CD4-positive, alpha-beta memory T cell (primary cell): ENCODE measurements at regions not wholly inside any gene's neighbourhood (a gene's known extent, or its start where the extent isn't known, plus 50 kb on each side); places are given as distances from the start of the nearest gene placed in this dataset.
"Not testable (repeated sequence)": the region's sequence is repeated elsewhere in the genome, so short reads cannot be mapped to it uniquely, and the experiment has no call there.

ENCODE experiments used
- CTCF ChIA-PET: fragments of 350-600 bp; sonication (Branson Sonifier 250); formaldehyde crosslinking; loops from one replicate; lab custom pipeline; 2021; ENCODE audit warnings: inconsistent platforms; ENCODE audit not compliant: partially characterized antibody; lab: Charles Lee
- POLR2A ChIA-PET: fragments of 350-600 bp; sonication (Branson Sonifier 250); formaldehyde crosslinking; loops from one replicate; lab custom pipeline; 2021; ENCODE audit not compliant: partially characterized antibody; lab: Charles Lee
- DNase-seq, 5 donors: peaks; one replicate each; pipeline versions ENCODE4 v3.0.0 to v3.0.0-alpha.2; 2020 to 2022; ENCODE audit warnings: mixed read lengths in 1 of 5
- H3K27ac ChIP-seq: one replicate; pipeline ENCODE4 v1.7.0; 2013; ENCODE audit warnings: low read depth, low read length
- H3K27me3 ChIP-seq: 2 replicates; pipeline ENCODE4 v1.7.0; 2013; ENCODE audit warnings: mild to moderate bottlenecking, low read length, moderate library complexity; ENCODE audit not compliant: insufficient read depth
- H3K36me3 ChIP-seq: 2 replicates; pipeline ENCODE4 v1.7.0; 2013; ENCODE audit warnings: mild to moderate bottlenecking, low read length, moderate library complexity; ENCODE audit not compliant: insufficient read depth
- H3K4me1 ChIP-seq: 2 replicates; pipeline ENCODE4 v1.7.0; 2013; ENCODE audit warnings: mild to moderate bottlenecking, low read length, moderate library complexity; ENCODE audit not compliant: insufficient read depth
- H3K4me3 ChIP-seq, 2 donors: one replicate each; pipeline ENCODE4 v1.7.0; 2013; ENCODE audit warnings: low read length in 2 of 2, mild to moderate bottlenecking in 1 of 2
- H3K9me3 ChIP-seq, 2 donors: one replicate each; pipeline ENCODE4 v1.7.0; 2013; ENCODE audit warnings: low read length in 2 of 2, control low read depth in 1 of 2; ENCODE audit not compliant: control insufficient read depth in 1 of 2
- H3K27ac Mint-ChIP-seq, 7 donors: one replicate each; pipeline ENCODE4 v1.8.0; 2020 to 2021; ENCODE audit warnings: mixed read lengths in 7 of 7, mild to moderate bottlenecking in 6 of 7, inconsistent platforms in 3 of 7, moderate library complexity in 3 of 7
- H3K27me3 Mint-ChIP-seq, 2 donors: one replicate each; pipeline ENCODE4 v1.8.0; 2020 to 2021; ENCODE audit warnings: mixed read lengths in 2 of 2
- H3K36me3 Mint-ChIP-seq, 2 donors: one replicate each; pipeline ENCODE4 v1.8.0; 2020 to 2021; ENCODE audit warnings: mixed read lengths in 2 of 2, inconsistent platforms in 1 of 2, mild to moderate bottlenecking in 1 of 2
- H3K4me1 Mint-ChIP-seq, 4 donors: one replicate each; pipeline ENCODE4 v1.8.0; 2020 to 2021; ENCODE audit warnings: mixed read lengths in 4 of 4, mild to moderate bottlenecking in 1 of 4
- H3K4me3 Mint-ChIP-seq, 8 donors: one replicate each; pipeline ENCODE4 v1.8.0; 2020 to 2021; ENCODE audit warnings: mixed read lengths in 8 of 8, mild to moderate bottlenecking in 7 of 8, moderate library complexity in 6 of 8, inconsistent platforms in 3 of 8
- H3K9me3 Mint-ChIP-seq, 8 donors: one replicate each; pipeline ENCODE4 v1.8.0; 2020 to 2021; ENCODE audit warnings: mixed read lengths in 8 of 8, mild to moderate bottlenecking in 5 of 8, inconsistent platforms in 3 of 8, moderate library complexity in 1 of 8
- intact Hi-C: fragments of 100-400 bp; cut with micrococcal nuclease; formaldehyde crosslinking; loops from one replicate; pipeline ENCODE4 v1.15.1; 2023

- no peak overlapping the region for H3K4me3 ChIP-seq
- no peak for DNase-seq
- Mint-ChIP-seq H3K36me3 (no peaks in the 10 kb centered on the region), H3K4me3 (no peak overlapping the region), H3K9me3 (peaks cover 0 to 11% (median 8%) of the 10 kb centered on the region in 8 donors), H3K27ac (no peak overlapping the region), H3K4me1 (no peaks in the 10 kb centered on the region), H3K27me3 (no peaks in the 10 kb centered on the region)
- no peak overlapping the region for H3K27ac ChIP-seq
- no peaks in the 10 kb centered on the region for H3K4me1 ChIP-seq
- no peaks in the 10 kb centered on the region for H3K36me3 ChIP-seq
- H3K27me3 ChIP-seq, result no peaks in the 10 kb centered on the region
- ChIA-PET POLR2A (no interaction called here), CTCF (no interaction called here)
- intact Hi-C loops, result no loop called here
- H3K9me3 ChIP-seq, result no peaks in the 10 kb centered on the region
Observed at GRCh38 chr2:187051350-187051749, 202.4 kb upstream of the ZSWIM2 start.

GRCh38 chr2:187050409-187050998, 201.5 kb upstream of the ZSWIM2 start:
- H3K4me3 Mint-ChIP-seq, result no peak overlapping the region
- Histone ChIP-seq H3K9me3 (no peaks in the 10 kb centered on the region), H3K4me1 (no peaks in the 10 kb centered on the region), H3K27ac (no peak overlapping the region), H3K36me3 (no peaks in the 10 kb centered on the region), H3K4me3 (no peak overlapping the region), H3K27me3 (no peaks in the 10 kb centered on the region)
- H3K36me3 Mint-ChIP-seq, result no peaks in the 10 kb centered on the region
- no peak for DNase-seq
- ChIA-PET POLR2A (no interaction called here), CTCF (no interaction called here)
- no peaks in the 10 kb centered on the region for H3K4me1 Mint-ChIP-seq
- H3K27me3 Mint-ChIP-seq, result no peaks in the 10 kb centered on the region
- intact Hi-C loops, result no loop called here
- no peak overlapping the region for H3K27ac Mint-ChIP-seq
- peaks cover 0 to 12% (median 8%) of the 10 kb centered on the region in 8 donors for H3K9me3 Mint-ChIP-seq

- Mint-ChIP-seq H3K9me3 (peaks cover 0 to 6% (median 0%) of the 10 kb centered on the region in 8 donors), H3K4me3 (no peak overlapping the region), H3K36me3 (no peaks in the 10 kb centered on the region), H3K4me1 (no peaks in the 10 kb centered on the region), H3K27ac (no peak overlapping the region), H3K27me3 (no peaks in the 10 kb centered on the region)
- no peaks in the 10 kb centered on the region for H3K9me3 ChIP-seq
- CTCF ChIA-PET, result no interaction called here
- intact Hi-C loops, result no loop called here
- DNase-seq, result no peak
- H3K36me3 ChIP-seq, result no peaks in the 10 kb centered on the region
- H3K4me3 ChIP-seq, result no peak overlapping the region
- H3K27me3 ChIP-seq, result no peaks in the 10 kb centered on the region
- no peaks in the 10 kb centered on the region for H3K4me1 ChIP-seq
- POLR2A ChIA-PET, result no interaction called here
- no peak overlapping the region for H3K27ac ChIP-seq
Observed at GRCh38 chr2:187037310-187037709, 188.3 kb upstream of the ZSWIM2 start.

GRCh38 chr2:187034434-187034833, 185.5 kb upstream of the ZSWIM2 start:
- Mint-ChIP-seq H3K27me3 (no peaks in the 10 kb centered on the region), H3K9me3 (peaks cover 0 to 7% (median 0%) of the 10 kb centered on the region in 8 donors), H3K36me3 (no peaks in the 10 kb centered on the region), H3K27ac (no peak overlapping the region), H3K4me1 (no peaks in the 10 kb centered on the region), H3K4me3 (no peak overlapping the region)
- Histone ChIP-seq H3K4me3 (no peak overlapping the region), H3K27me3 (no peaks in the 10 kb centered on the region), H3K27ac (no peak overlapping the region), H3K9me3 (no peaks in the 10 kb centered on the region), H3K4me1 (no peaks in the 10 kb centered on the region), H3K36me3 (no peaks in the 10 kb centered on the region)
- intact Hi-C loops, result no loop called here
- POLR2A ChIA-PET, result no interaction called here
- CTCF ChIA-PET, result no interaction called here
- no peak for DNase-seq

GRCh38 chr2:187024739-187025138, 175.8 kb upstream of the ZSWIM2 start:
- no peaks in the 10 kb centered on the region for H3K4me1 ChIP-seq
- no peak overlapping the region for H3K27ac Mint-ChIP-seq
- POLR2A ChIA-PET, result no interaction called here
- no peaks in the 10 kb centered on the region for H3K36me3 ChIP-seq
- no peaks in the 10 kb centered on the region for H3K4me1 Mint-ChIP-seq
- peaks cover 0 to 25% (median 17%) of the 10 kb centered on the region in 8 donors for H3K9me3 Mint-ChIP-seq
- no peak overlapping the region for H3K4me3 Mint-ChIP-seq
- no peaks in the 10 kb centered on the region for H3K27me3 ChIP-seq
- H3K27ac ChIP-seq, result no peak overlapping the region
- H3K36me3 Mint-ChIP-seq, result no peaks in the 10 kb centered on the region
- no peaks in the 10 kb centered on the region for H3K27me3 Mint-ChIP-seq
- intact Hi-C loops, result no loop called here
- H3K4me3 ChIP-seq, result no peak overlapping the region
- peaks cover 0 to 8% of the 10 kb centered on the region in 2 donors for H3K9me3 ChIP-seq
- CTCF ChIA-PET, result no interaction called here
- DNase-seq, result no peak

GRCh38 chr2:187023996-187024395, 175.0 kb upstream of the ZSWIM2 start:
- DNase-seq, POLR2A ChIA-PET, H3K27me3 ChIP-seq: not testable (repeated sequence)

GRCh38 chr2:187017438-187017837, 168.5 kb upstream of the ZSWIM2 start:
- no peaks in the 10 kb centered on the region for H3K4me1 ChIP-seq
- CTCF ChIA-PET, result no interaction called here
- intact Hi-C loops, result no loop called here
- H3K27ac Mint-ChIP-seq, result no peak overlapping the region
- DNase-seq, result no peak
- no peaks in the 10 kb centered on the region for H3K9me3 ChIP-seq
- no peak overlapping the region for H3K4me3 ChIP-seq
- no peak overlapping the region for H3K27ac ChIP-seq
- H3K4me1 Mint-ChIP-seq, result no peaks in the 10 kb centered on the region
- no peaks in the 10 kb centered on the region for H3K36me3 ChIP-seq
- H3K9me3 Mint-ChIP-seq, result peaks cover 0 to 3% (median under 1%) of the 10 kb centered on the region in 8 donors
- H3K27me3 ChIP-seq, result no peaks in the 10 kb centered on the region
- no peaks in the 10 kb centered on the region for H3K36me3 Mint-ChIP-seq
- POLR2A ChIA-PET, result no interaction called here
- no peaks in the 10 kb centered on the region for H3K27me3 Mint-ChIP-seq
- H3K4me3 Mint-ChIP-seq, result no peak overlapping the region

More at GRCh38 chr2:187023996-187024395, 175.0 kb upstream of the ZSWIM2 start:
- H3K4me3 ChIP-seq, H3K27ac Mint-ChIP-seq, H3K9me3 ChIP-seq, intact Hi-C loops, H3K36me3 Mint-ChIP-seq, H3K27ac ChIP-seq, H3K36me3 ChIP-seq, H3K4me1 ChIP-seq, H3K4me1 Mint-ChIP-seq, H3K27me3 Mint-ChIP-seq, CTCF ChIA-PET, H3K4me3 Mint-ChIP-seq: not testable (repeated sequence)
- peaks cover 0 to 25% (median 16%) of the 10 kb centered on the region in 8 donors for H3K9me3 Mint-ChIP-seq

- Mint-ChIP-seq H3K27me3 (no peaks in the 10 kb centered on the region), H3K36me3 (no peaks in the 10 kb centered on the region), H3K4me1 (no peaks in the 10 kb centered on the region), H3K4me3 (no peak overlapping the region), H3K27ac (no peak overlapping the region), H3K9me3 (peaks cover 0 to 2% (median 0%) of the 10 kb centered on the region in 8 donors)
- no peaks in the 10 kb centered on the region for H3K9me3 ChIP-seq
- CTCF ChIA-PET, result no interaction called here
- no peak for DNase-seq
- no peaks in the 10 kb centered on the region for H3K27me3 ChIP-seq
- H3K36me3 ChIP-seq, result no peaks in the 10 kb centered on the region
- no peaks in the 10 kb centered on the region for H3K4me1 ChIP-seq
- intact Hi-C loops, result no loop called here
- H3K4me3 ChIP-seq, result no peak overlapping the region
- POLR2A ChIA-PET, result no interaction called here
- H3K27ac ChIP-seq, result no peak overlapping the region
Observed at GRCh38 chr2:187013058-187013457, 164.1 kb upstream of the ZSWIM2 start.
